ENCODE measurements at regions not wholly inside any gene's neighbourhood (a gene's known extent, or its start where the extent isn't known, plus 50 kb on each side); places are given as distances from the start of the nearest gene placed in this dataset.

GRCh38 chr4:189396435-189396834 lies 544.2 kb upstream of the FRG1 start:
- H3K4me3 Mint-ChIP-seq: no peak overlapping the region
- H3K4me1 Mint-ChIP-seq (ENCODE audit: low read depth in 2 of 2): no peaks in the 10 kb centered on the region
- H3K27me3 Mint-ChIP-seq: no peaks in the 10 kb centered on the region
- ATAC-seq: peak in 1 of 2 donors; percentile 31
- H3K36me3 Mint-ChIP-seq: peaks cover 11% of the 10 kb centered on the region
- peaks cover 22% of the 10 kb centered on the region for H3K9me3 Mint-ChIP-seq
- H3K27ac Mint-ChIP-seq: no peak overlapping the region
- no peak for DNase-seq (ENCODE audit: low spot score)

- no peaks in the 10 kb centered on the region for H3K36me3 Mint-ChIP-seq
- H3K9me3 Mint-ChIP-seq: peaks cover 23% of the 10 kb centered on the region
- no peak overlapping the region for H3K4me3 Mint-ChIP-seq
- H3K27ac Mint-ChIP-seq: no peak overlapping the region
- no peak for DNase-seq (ENCODE audit: low spot score)
- ATAC-seq: no peak
- H3K4me1 Mint-ChIP-seq (ENCODE audit: low read depth in 2 of 2): no peaks in the 10 kb centered on the region
- H3K27me3 Mint-ChIP-seq: no peaks in the 10 kb centered on the region
These were observed 536.4 kb upstream of the FRG1 start for GRCh38 chr4:189404271-189404670.

- ATAC-seq: no peak
- Mint-ChIP-seq H3K27me3 (no peaks in the 10 kb centered on the region), H3K27ac (no peak overlapping the region), H3K36me3 (no peaks in the 10 kb centered on the region), H3K9me3 (peaks cover 20% of the 10 kb centered on the region), H3K4me1 (ENCODE audit: low read depth in 2 of 2) (no peaks in the 10 kb centered on the region), H3K4me3 (no peak overlapping the region)
- DNase-seq (ENCODE audit: low spot score): no peak
These were observed 531.5 kb upstream of the FRG1 start for GRCh38 chr4:189409158-189409557.

- Mint-ChIP-seq H3K36me3 (peaks cover 4% of the 10 kb centered on the region), H3K4me3 (no peak overlapping the region), H3K9me3 (peaks cover 14% of the 10 kb centered on the region), H3K27me3 (no peaks in the 10 kb centered on the region), H3K27ac (no peak overlapping the region), H3K4me1 (ENCODE audit: low read depth in 2 of 2) (no peaks in the 10 kb centered on the region)
- DNase-seq (ENCODE audit: low spot score) (no peak), ATAC-seq (no peak)
These were observed 526.7 kb upstream of the FRG1 start for GRCh38 chr4:189414021-189414420.

GRCh38 chr4:189420572-189420971 lies 520.1 kb upstream of the FRG1 start:
- Mint-ChIP-seq H3K4me3 (no peak overlapping the region), H3K4me1 (ENCODE audit: low read depth in 2 of 2) (no peaks in the 10 kb centered on the region), H3K36me3 (peaks cover 4% of the 10 kb centered on the region), H3K27ac (no peak overlapping the region), H3K27me3 (no peaks in the 10 kb centered on the region), H3K9me3 (peaks cover 23% of the 10 kb centered on the region)
- DNase-seq (ENCODE audit: low spot score) (no peak), ATAC-seq (no peak)

- H3K4me1 Mint-ChIP-seq (ENCODE audit: low read depth in 2 of 2): no peaks in the 10 kb centered on the region
- peaks cover 23% of the 10 kb centered on the region for H3K9me3 Mint-ChIP-seq
- H3K27me3 Mint-ChIP-seq: no peaks in the 10 kb centered on the region
- H3K27ac Mint-ChIP-seq: no peak overlapping the region
- DNase-seq (ENCODE audit: low spot score) (no peak), ATAC-seq (no peak)
- peaks cover 6% of the 10 kb centered on the region for H3K36me3 Mint-ChIP-seq
- H3K4me3 Mint-ChIP-seq: no peak overlapping the region
These were observed 504.5 kb upstream of the FRG1 start for GRCh38 chr4:189436207-189436606.

GRCh38 chr4:189440716-189441115 lies 500.0 kb upstream of the FRG1 start:
- Mint-ChIP-seq H3K4me1 (ENCODE audit: low read depth in 2 of 2) (no peaks in the 10 kb centered on the region), H3K27me3 (no peaks in the 10 kb centered on the region), H3K9me3 (peaks cover 19% of the 10 kb centered on the region), H3K27ac (no peak overlapping the region), H3K4me3 (no peak overlapping the region), H3K36me3 (peaks cover 4% of the 10 kb centered on the region)
- no peak for DNase-seq (ENCODE audit: low spot score)
- no peak for ATAC-seq

- Mint-ChIP-seq H3K27ac (no peak overlapping the region), H3K9me3 (peaks cover 13% of the 10 kb centered on the region), H3K36me3 (no peaks in the 10 kb centered on the region), H3K4me1 (ENCODE audit: low read depth in 2 of 2) (no peaks in the 10 kb centered on the region), H3K4me3 (no peak overlapping the region), H3K27me3 (no peaks in the 10 kb centered on the region)
- no peak for ATAC-seq
- no peak for DNase-seq (ENCODE audit: low spot score)
These were observed 497.3 kb upstream of the FRG1 start for GRCh38 chr4:189443341-189443740.

GRCh38 chr4:189445613-189446012 lies 495.1 kb upstream of the FRG1 start:
- Mint-ChIP-seq H3K4me1 (ENCODE audit: low read depth in 2 of 2) (no peaks in the 10 kb centered on the region), H3K9me3 (peaks cover 23% of the 10 kb centered on the region), H3K4me3 (no peak overlapping the region), H3K27me3 (no peaks in the 10 kb centered on the region), H3K27ac (no peak overlapping the region), H3K36me3 (peaks cover 10% of the 10 kb centered on the region)
- DNase-seq (ENCODE audit: low spot score): no peak
- no peak for ATAC-seq

- no peak for DNase-seq (ENCODE audit: low spot score)
- H3K36me3 Mint-ChIP-seq: peaks cover 6% of the 10 kb centered on the region
- H3K27me3 Mint-ChIP-seq: no peaks in the 10 kb centered on the region
- H3K9me3 Mint-ChIP-seq: peaks cover 8% of the 10 kb centered on the region
- no peak overlapping the region for H3K27ac Mint-ChIP-seq
- peak in 1 of 2 donors; percentile 31 for ATAC-seq
- H3K4me3 Mint-ChIP-seq: no peak overlapping the region
- no peaks in the 10 kb centered on the region for H3K4me1 Mint-ChIP-seq (ENCODE audit: low read depth in 2 of 2)
These were observed 476.9 kb upstream of the FRG1 start for GRCh38 chr4:189463734-189464133.

- Mint-ChIP-seq H3K9me3 (peaks cover 12% of the 10 kb centered on the region), H3K27ac (no peak overlapping the region), H3K27me3 (no peaks in the 10 kb centered on the region), H3K4me3 (no peak overlapping the region), H3K4me1 (ENCODE audit: low read depth in 2 of 2) (no peaks in the 10 kb centered on the region), H3K36me3 (peaks cover 11% of the 10 kb centered on the region)
- ATAC-seq (no peak), DNase-seq (ENCODE audit: low spot score) (no peak)
These were observed 446.3 kb upstream of the FRG1 start for GRCh38 chr4:189494407-189494806.

- no peaks in the 10 kb centered on the region for H3K4me1 Mint-ChIP-seq (ENCODE audit: low read depth in 2 of 2)
- H3K27me3 Mint-ChIP-seq: no peaks in the 10 kb centered on the region
- H3K27ac Mint-ChIP-seq: no peak overlapping the region
- no peak for DNase-seq (ENCODE audit: low spot score)
- H3K36me3 Mint-ChIP-seq: peaks cover 5% of the 10 kb centered on the region
- peaks cover 8% of the 10 kb centered on the region for H3K9me3 Mint-ChIP-seq
- no peak for ATAC-seq
- H3K4me3 Mint-ChIP-seq: no peak overlapping the region
These were observed 443.2 kb upstream of the FRG1 start for GRCh38 chr4:189497516-189497915.

- H3K4me1 Mint-ChIP-seq (ENCODE audit: low read depth in 2 of 2): no peaks in the 10 kb centered on the region
- no peak overlapping the region for H3K4me3 Mint-ChIP-seq
- peaks cover 6% of the 10 kb centered on the region for H3K9me3 Mint-ChIP-seq
- no peak overlapping the region for H3K27ac Mint-ChIP-seq
- ATAC-seq (peak in 1 of 2 donors; percentile 24), DNase-seq (ENCODE audit: low spot score) (no peak)
- H3K36me3 Mint-ChIP-seq: peaks cover under 1% of the 10 kb centered on the region
- no peaks in the 10 kb centered on the region for H3K27me3 Mint-ChIP-seq
These were observed 442.7 kb upstream of the FRG1 start for GRCh38 chr4:189497996-189498395.

- ATAC-seq: no peak
- Mint-ChIP-seq H3K4me3 (no peak overlapping the region), H3K27me3 (no peaks in the 10 kb centered on the region), H3K36me3 (no peaks in the 10 kb centered on the region), H3K27ac (no peak overlapping the region), H3K9me3 (peaks cover 6% of the 10 kb centered on the region), H3K4me1 (ENCODE audit: low read depth in 2 of 2) (no peaks in the 10 kb centered on the region)
- DNase-seq (ENCODE audit: low spot score): no peak
These were observed 442.2 kb upstream of the FRG1 start for GRCh38 chr4:189498457-189498856.

GRCh38 chr4:189499696-189500095 lies 441.0 kb upstream of the FRG1 start:
- H3K4me1 Mint-ChIP-seq (ENCODE audit: low read depth in 2 of 2): no peaks in the 10 kb centered on the region
- ATAC-seq (no peak), DNase-seq (ENCODE audit: low spot score) (no peak)
- H3K4me3 Mint-ChIP-seq: no peak overlapping the region
- H3K36me3 Mint-ChIP-seq: no peaks in the 10 kb centered on the region
- peaks cover 6% of the 10 kb centered on the region for H3K9me3 Mint-ChIP-seq
- no peaks in the 10 kb centered on the region for H3K27me3 Mint-ChIP-seq
- no peak overlapping the region for H3K27ac Mint-ChIP-seq

Measured in natural killer cell treated with Interleukin-12 subunit alpha and Interleukin-12 subunit beta and Interleukin-15 and Interleukin-18, amount 100 ng/mL, for 72 hours (primary cell).